Central memory CD4-positive, alpha-beta T cell (primary cell): ENCODE measurements at regions not wholly inside any gene's neighbourhood (a gene's known extent, or its start where the extent isn't known, plus 50 kb on each side); places are given as distances from the start of the nearest gene placed in this dataset.

Experiments used
- DNase-seq: peaks from one replicate; pipeline ENCODE4 v3.0.0; 2022

DNA sequence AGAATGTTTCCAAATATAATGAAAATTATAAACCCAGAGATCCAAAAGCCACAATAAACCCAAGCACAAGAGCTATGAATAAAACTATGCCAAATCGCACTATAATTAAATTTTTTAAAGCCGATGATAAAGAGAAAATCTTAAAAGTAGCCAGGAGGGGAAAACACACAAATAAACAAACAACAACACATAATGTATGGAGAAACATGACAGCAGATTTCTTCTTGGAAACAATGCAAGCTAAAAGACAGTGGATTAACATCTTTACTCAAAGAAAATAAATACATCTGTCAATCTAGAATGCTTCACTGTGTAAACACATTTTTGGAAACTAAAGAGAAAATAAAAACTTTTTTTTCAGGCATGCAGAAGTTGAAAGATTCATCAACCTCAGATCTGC lies 53.0 kb upstream of the SMOX start:
- no peak for DNase-seq

DNA sequence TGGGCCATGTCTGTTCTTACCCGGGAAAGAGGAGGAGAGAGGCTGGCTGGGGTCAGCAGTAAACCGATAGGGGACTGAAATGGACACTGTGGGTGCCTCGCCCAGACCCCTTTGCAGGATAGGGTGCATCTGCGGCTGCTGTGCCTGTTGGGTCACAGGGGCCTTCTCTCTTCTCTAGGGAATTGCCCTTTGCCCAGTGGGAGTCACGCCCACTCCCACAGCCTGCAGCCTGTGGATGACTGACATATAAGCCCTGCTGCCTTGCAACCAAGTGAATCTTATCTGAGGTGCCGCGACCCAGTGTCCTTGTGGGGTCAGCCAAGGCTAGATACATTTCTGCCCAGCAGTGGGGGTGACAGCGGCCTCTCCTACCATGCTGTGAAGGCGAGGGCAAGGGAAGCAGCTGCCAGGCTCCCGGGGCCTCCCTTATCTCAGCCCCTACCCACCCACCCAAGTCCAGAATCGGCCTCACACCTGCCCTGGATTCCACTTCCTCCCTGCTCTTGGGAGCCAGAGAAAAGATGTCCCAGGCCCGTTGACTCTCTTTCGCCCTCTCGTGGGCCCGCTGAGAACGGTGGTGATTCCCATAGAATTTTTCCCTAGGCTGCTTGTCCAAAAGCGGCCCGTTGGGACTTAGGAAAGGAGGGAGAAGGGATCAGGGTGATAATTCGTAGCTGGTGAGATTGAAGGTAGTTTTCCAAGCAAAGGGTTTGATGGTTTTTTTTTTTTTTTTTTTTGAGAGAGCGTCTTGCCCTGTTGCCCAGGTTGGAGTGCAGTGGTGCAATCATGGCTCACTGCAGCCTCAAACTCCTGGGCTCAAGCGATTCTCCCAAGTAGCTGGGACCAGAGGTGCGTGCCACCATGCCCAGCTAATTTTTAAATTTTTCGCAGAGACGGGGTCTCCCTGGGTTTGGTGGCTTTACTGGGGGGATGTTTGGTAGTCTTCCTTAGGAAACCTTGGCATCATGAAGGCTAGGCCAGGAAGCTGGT lies 56.8 kb upstream of the SMOX start:
- peak; percentile 9 for DNase-seq

DNA sequence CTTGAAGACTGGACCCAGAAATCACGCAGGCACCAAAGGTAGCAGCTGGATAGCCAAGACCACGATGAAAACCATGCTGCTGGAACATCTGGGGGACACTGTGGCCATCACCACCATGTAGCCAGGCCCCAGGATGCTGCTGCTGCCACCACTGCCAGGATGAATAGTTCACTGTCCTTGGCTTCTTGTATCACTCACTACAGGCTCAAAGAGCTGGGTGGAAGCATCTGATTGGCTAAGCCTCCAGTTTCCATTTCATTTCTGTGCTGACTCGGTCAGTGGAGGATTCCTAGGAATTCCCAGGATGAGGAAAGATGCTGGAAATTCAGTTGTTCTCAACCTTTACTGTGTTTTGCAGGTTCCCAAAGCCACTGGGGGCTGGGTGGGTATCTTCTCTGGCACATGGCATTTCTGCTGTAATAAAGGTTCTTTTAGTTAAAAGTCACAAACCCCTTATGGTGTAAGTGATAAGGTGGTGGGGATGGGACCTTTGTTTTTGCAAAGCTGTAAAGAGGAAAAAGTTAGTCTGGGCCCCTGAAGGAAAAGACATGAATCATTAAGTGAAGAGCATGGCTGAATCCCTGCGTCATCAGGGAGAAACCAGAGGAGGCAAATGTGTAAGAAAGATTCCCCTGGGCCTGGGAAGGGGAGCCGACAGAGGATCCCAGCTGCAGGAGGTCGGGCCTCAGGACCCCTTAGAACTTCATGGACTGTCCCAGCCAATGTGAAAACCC lies 57.7 kb upstream of the SMOX start:
- no peak for DNase-seq

DNA sequence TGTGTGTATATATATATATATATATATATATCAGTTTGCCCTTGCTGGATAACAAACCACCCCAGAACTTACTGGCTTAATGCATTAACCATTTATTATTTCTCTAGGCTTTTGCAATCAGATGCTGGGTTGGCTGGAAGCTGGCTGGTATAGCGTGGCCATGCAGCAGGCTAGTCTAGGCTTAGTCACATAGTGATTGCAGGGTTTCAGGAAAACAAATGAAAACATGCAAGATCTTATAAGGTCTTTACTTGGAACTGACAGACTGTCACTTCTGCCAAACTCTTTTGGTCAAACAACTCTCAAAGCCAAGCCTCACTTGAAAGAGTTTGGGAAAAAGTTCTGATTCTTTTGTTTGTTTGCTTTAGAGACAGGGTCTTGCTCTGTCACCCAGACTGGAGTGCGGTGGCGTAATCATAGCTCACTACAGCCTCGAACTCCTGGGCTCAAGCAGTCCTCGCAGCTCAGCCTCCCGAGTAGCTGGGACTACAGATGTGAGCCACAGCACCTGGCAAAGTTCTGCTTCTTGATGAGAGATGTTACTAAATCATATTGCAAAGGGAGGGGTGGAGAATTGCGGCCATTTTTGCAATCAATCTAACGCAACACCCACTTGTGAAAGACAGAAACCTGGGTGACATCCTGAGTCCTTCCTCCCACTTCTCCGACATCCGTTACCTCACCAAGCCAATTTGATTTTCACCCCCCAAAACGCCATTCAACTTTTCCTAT lies 58.7 kb upstream of the SMOX start:
- DNase-seq: no peak

DNA sequence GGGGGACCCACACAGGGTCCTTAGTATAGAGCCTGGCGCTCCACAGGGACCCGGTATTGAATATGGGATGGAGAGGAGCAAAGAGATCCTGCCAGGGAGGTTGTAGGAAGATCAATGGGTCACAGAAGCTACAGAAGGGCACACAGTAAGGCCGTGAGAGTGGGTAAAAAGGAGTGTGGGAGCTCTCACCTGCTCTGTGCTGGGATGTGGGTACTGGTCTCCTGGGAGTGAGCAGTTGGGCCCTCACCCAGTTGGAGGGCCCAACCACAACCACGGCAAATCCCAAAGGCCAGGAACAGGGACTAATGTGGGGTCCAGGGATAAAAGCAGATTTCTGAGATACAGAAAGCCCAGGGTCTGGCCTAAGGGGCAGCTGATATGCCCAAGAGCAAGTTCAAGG lies 59.9 kb upstream of the SMOX start:
- no peak for DNase-seq

- no peak for DNase-seq
Observed at GRCh38 chr20:4087923-4088322, 60.7 kb upstream of the SMOX start.

DNA sequence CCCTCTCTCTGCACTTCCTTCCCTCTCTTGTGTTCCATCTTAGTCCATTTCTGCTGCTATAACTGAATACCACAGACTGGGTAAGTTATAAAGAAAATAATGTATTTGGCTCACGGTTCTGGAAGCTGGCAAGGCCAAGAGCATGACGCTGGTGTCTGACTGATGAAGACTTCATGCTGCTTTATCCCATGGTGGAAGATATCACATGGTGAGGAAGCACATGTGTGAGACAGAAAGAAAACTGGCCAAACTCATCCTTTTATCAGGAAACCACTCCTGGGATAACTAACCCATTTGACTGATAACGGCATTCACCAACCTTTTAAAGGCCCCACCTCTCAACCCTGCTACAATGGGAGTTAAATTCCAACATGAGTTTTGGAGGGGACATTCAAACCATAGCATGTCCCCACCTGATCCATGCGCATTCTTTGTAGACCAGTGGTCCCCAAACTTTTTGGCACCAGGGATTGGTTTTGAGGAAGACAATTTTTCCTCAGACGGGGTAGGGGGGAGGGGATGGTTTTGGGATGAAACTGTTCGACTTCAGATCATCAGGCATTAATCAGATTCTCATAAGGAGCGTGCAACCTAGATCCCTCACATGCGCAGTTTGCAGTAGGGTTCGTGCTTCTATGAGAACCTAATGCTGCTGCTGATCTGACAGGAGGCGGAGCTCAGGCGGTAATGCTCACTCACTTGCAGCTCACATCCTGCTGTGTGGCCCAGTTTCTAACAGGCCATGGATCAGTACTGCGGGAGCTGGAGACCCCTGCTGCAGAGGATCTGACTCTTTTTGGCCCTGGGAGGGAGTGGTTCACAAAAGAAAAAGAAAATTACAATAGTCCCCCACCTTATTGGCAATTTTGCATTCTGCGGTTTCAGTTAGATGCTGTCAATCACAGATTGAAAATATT lies 61.6 kb upstream of the SMOX start:
- no peak for DNase-seq

DNA sequence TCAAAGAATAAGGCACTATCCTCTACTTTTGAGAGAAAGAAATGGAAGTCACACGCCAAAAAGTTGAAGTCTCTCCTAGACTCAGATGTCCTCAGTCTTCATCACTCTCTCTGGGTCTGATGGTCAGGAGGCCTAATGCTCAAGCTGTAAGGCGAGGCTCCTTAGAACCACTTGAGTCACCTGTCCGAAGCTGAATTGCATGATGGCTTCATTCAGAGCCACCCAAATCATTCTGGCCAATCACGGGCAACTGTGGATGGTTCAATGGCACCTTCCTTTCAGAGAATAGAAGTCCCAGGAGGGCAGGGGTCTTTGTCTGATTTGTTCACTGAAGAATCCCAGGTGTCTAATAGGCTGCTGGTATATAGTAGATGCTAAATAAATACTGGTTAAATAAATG lies 63.9 kb upstream of the SMOX start:
- no peak for DNase-seq

DNA sequence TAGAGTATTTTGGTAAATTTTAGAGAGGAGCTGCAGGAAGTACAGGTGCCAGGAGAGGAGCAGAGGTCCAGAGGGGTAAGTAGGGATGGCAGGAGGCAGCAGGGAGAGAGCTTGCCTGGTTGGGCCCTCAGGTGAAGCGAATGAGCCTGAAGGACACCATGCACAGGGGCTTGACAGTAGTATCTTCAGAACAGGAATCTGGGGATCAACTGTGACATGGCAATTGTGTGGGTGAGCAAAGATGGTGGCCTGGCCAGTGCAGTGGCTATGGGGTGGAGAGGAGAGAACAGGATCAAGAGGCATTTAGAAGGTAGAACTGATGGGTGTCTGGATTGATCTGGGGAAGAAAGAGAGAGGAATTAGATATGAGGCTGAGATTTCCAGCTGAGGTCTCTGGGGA lies 64.5 kb upstream of the SMOX start:
- no peak for DNase-seq

DNA sequence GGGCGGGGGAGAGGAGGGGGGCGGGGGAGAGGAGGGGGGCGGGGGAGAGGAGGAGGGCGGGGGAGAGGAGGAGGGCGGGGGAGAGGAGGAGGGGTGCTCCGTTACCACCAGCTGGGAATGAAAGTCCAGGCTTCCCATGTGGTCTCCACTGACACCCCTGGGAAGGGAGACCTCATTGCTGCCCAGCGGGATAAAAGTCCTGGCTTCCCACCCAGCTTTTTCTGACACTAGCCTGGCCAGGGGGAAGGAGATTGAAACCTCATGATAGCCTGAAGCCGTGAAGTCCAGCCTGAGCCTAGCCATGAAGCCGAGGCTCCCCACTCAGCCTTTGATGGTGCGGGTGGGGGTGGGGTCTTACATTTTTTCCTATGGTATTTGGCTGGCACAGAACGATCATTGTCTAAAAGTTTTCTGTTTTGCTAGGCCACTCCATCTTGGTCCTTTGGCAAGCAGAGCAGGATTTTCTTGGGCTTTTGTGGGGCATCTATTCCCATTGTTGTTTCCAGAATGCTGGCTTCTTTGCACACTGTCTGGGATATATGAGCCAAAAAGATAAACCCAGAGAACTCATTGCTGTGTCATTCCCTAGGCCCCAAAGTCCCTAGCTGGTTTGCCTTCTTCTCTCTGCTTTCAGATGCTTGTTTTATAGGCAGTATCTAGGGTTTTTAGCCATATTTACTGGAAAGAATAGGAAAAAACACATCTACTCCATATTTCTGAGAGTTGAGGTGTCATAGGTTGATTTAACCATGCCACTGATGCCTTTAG lies 65.3 kb upstream of the SMOX start:
- no peak for DNase-seq

DNA sequence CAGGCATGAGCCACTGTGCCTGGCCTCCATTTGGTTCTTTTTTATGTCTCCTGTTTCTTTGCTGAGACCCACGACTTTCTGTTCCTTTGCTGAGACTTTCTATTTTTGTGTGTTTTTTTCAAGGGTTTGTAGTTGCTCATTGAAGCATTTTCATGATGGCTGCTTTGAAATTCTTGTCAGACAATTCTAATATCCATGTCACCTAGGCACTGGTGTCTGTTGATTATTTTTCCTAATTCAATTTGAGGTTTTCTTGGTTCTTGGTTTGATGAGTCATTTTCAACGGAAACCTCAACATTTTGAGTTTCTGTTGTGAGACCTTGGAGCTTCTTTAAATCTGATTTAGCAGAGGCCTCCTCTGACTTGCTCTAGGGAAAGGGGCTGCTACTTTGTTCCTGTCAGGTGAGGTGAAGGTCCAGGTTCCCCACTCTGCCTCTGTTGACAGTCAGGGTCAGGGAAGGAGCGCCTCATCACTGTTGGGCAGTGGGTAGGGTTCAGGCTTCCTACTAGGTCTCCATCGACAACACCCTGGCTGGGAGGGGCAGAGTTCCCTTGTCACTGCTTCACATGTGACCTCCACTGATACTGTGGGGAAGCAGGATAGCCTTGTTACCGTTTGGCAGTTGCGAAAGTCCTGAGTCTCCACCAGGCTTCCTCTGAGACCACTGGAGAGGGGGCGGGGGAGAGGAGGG lies 66.1 kb upstream of the SMOX start:
- DNase-seq: peak; percentile 60

GRCh38 chr20:4081421-4081820 lies 66.1 kb upstream of the RNF24 start:
- DNase-seq: no peak

- no peak for DNase-seq
Observed at GRCh38 chr20:4076671-4077070, 61.3 kb upstream of the RNF24 start.

- DNase-seq: no peak
Observed at GRCh38 chr20:4076033-4076432, 60.7 kb upstream of the RNF24 start.

DNA sequence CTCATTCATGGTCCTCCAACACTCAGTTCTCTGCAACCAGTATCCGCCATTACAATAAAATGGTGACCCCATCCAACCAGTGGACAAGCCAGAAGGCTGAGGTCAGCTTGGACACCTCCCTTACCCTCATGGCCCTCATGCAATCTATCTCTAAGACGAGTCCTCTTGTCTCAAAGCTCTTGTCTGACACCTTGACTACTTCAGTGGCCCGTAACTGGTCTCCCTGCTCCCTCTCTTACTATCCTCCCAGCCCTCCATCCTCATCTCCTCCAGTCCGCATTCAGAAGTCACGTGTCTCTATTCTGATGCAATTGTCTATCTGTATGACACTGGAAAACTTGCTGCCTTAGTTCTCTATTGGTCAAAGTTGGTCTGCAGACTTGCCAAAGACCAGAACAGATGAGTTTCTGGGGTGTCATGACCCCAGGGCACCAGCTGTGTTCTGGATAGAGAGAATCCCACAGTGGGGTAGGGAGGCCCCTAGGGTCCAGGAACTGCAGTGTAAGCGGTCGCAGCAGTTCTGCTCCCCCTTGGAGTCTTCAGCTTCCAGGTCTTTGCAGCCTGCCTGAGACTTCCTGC lies 59.6 kb upstream of the RNF24 start:
- DNase-seq: no peak

- no peak for DNase-seq
Observed at GRCh38 chr20:4073852-4074741, 58.7 kb upstream of the RNF24 start.

DNA sequence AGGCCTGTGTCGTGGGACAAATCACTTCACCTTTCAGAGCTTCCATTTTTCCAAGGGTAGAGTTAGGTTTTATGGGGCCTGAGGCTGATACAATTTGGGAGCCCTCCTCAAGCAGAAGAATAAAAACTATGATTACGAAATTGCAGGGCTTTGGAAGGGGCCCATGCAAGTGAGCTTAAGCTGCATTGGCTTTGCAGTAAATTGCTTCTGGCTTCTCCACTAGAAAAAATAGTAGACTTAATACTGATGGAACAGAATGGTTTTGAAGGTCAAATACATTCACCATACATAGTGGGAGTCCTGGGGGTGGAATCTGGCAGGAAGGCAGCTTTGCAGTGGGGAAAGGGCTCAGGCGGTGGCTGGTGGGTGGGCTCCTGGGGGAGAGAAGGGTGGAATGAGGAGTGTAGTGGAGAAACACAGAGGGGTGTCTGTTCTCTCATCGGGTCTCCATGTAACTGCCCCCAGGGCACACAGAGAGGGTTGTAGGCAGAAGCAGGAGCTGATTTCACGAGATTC lies 55.9 kb upstream of the RNF24 start:
- DNase-seq: no peak

- DNase-seq: no peak
Observed at GRCh38 chr20:4070323-4071177, 55.2 kb upstream of the RNF24 start.
